Stomach (tissue), 8 donors: ENCODE measurements at regions not wholly inside any gene's neighbourhood (a gene's known extent, or its start where the extent isn't known, plus 50 kb on each side); places are given as distances from the start of the nearest gene placed in this dataset.

Experiments
- DNase-seq, 2 donors: peaks; one replicate each; pipeline versions ENCODE4 v3.0.0 to v3.0.0-alpha.2; 2013 to 2019
- H3K27ac ChIP-seq, 5 donors: fragments of 200-600 bp in 4 of 5; sonication (generic) in 4 of 5; one replicate each; pipeline ENCODE4 v1.5.1; 2013 to 2019; ENCODE audit warnings: mild to moderate bottlenecking in 1 of 5, moderate library complexity in 1 of 5
- H3K27me3 ChIP-seq, 3 donors: fragments of 200-600 bp; sonication (generic); one replicate each; pipeline ENCODE4 v1.5.1; 2017 to 2019; ENCODE audit warnings: mixed run types in 1 of 3
- H3K36me3 ChIP-seq, 4 donors: fragments of 200-600 bp; sonication (generic); 1 replicate in 3 of 4; 2 replicates in 1 of 4; pipeline ENCODE4 v1.5.1; 2016 to 2019
- H3K4me1 ChIP-seq, 4 donors: fragments of 200-600 bp; sonication (generic); one replicate each; pipeline ENCODE4 v1.5.1; 2016 to 2019
- H3K4me3 ChIP-seq, 4 donors: fragments of 200-600 bp; sonication (generic) in 3 of 4; one replicate each; pipeline ENCODE4 v1.5.1; 2016 to 2019; ENCODE audit warnings: mild to moderate bottlenecking in 1 of 4
- H3K9me3 ChIP-seq, 4 donors: fragments of 200-600 bp; sonication (generic); one replicate each; pipeline ENCODE4 v1.5.1; 2016 to 2019
- EP300 ChIP-seq: sonication (generic); formaldehyde crosslinking; IDR thresholded peaks from one replicate; pipeline ENCODE4 v1.6.1; 2017; ENCODE audit warnings: antibody characterized with exemption
- POLR2A ChIP-seq, 4 donors: fragments of 450-650 bp; IDR thresholded peaks; one replicate each; pipeline ENCODE4 v1.6.1; 2016; ENCODE audit warnings: antibody characterized with exemption in 4 of 4, control low read depth in 2 of 4, mild to moderate bottlenecking in 1 of 4, moderate library complexity in 1 of 4
- POLR2AphosphoS5 ChIP-seq, 3 donors: sonication (generic); formaldehyde crosslinking; IDR thresholded peaks; one replicate each; pipeline ENCODE4 v1.6.1; 2016; ENCODE audit warnings: antibody characterized with exemption in 3 of 3
- WGBS, 5 donors: extraction: QIAGEN DNeasy Blood & Tissue Kit in 3 of 5; methylation state at CpG; one replicate each; pipeline versions ENCODE4 v1.1.5 to v1.1.7; 2013 to 2018; 5-methylcytosine and 5-hydroxymethylcytosine counted together
- intact Hi-C: fragments of 100-400 bp; cut with DNase I; formaldehyde crosslinking; loops from one replicate; pipeline ENCODE4 v1.15.1; 2023; ENCODE audit warnings: low total_unique reads
- TF ChIP-seq, protein P1 (sequence below), 7 experiments: fragments of 450-650 bp in 4 of 7; fragments of 200-600 bp in 3 of 7; sonication (generic) in 3 of 7; IDR thresholded peaks; one replicate each; pipeline ENCODE4 v1.5.1; 2016 to 2019; ENCODE audit warnings: antibody characterized with exemption in 7 of 7, control low read depth in 2 of 7, mild to moderate bottlenecking in 1 of 7
- donor health status: healthy with polysubstance abuse.
- donor health status: Bipolar disorder and iron deficiency.
- donor health status: healthy.

DNA sequence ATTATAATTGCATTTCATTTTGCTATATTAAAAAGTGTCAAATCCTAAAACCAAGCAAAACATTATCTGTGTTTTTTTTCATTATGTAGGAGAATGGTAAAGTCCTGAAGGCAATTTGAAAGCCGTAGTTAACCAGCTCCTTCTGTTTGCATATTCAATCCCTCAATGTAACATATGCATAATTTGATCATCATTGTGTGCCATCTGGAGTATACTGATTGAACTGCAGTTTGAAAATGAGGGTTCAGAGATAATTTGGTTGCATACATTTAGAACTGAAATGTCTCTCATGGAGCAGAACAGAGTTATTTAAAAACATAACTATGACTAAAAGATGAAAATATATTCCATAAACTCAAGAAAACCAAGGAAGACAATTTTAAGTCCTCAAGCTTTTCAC is 518.6 kb downstream of the GBE1 start:
- DNase-seq = peak in 1 of 2 donors; percentile 33
- no peak overlapping the region for H3K4me3 ChIP-seq
- no peaks in the 10 kb centered on the region for H3K27me3 ChIP-seq
- TF ChIP-seq, protein P1, sequence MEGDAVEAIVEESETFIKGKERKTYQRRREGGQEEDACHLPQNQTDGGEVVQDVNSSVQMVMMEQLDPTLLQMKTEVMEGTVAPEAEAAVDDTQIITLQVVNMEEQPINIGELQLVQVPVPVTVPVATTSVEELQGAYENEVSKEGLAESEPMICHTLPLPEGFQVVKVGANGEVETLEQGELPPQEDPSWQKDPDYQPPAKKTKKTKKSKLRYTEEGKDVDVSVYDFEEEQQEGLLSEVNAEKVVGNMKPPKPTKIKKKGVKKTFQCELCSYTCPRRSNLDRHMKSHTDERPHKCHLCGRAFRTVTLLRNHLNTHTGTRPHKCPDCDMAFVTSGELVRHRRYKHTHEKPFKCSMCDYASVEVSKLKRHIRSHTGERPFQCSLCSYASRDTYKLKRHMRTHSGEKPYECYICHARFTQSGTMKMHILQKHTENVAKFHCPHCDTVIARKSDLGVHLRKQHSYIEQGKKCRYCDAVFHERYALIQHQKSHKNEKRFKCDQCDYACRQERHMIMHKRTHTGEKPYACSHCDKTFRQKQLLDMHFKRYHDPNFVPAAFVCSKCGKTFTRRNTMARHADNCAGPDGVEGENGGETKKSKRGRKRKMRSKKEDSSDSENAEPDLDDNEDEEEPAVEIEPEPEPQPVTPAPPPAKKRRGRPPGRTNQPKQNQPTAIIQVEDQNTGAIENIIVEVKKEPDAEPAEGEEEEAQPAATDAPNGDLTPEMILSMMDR (IDR thresholded peaks at IDR 0.05) = peak in 3 of 7 experiments; percentile 12 to 36 (median 34)
- TF ChIP-seq POLR2A (IDR thresholded peaks at IDR 0.05) = no peak
- H3K4me1 ChIP-seq = peaks cover 0 to 5% (median 0%) of the 10 kb centered on the region in 4 donors
- 19 to 26% (median 22%) methylated on average over 1 of the region's 1 CpG for WGBS, 5 donors
- H3K27ac ChIP-seq = no peak overlapping the region
- no peaks in the 10 kb centered on the region for H3K9me3 ChIP-seq
- no peaks in the 10 kb centered on the region for H3K36me3 ChIP-seq
- intact Hi-C loops = no loop called here

DNA sequence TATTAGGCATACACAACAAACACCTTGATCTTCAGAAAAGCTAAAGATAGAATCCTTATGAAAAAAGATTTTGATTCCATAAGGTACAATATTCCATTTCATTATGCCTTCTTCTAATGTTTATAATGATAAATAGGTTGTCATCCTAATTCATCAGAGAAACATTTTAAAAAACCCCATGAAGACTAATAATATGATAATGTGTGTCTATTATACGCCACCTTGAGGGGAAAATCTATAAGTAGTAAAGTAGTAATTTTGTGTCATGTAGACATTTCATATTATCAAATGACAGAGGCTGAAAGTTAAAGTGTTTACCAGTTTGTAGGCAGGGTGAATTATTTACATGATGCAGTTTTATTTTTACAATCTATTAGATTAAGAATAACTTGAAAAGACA is 524.3 kb downstream of the GBE1 start:
- H3K27me3 ChIP-seq = no peaks in the 10 kb centered on the region
- no peaks in the 10 kb centered on the region for H3K36me3 ChIP-seq
- H3K4me1 ChIP-seq = no peaks in the 10 kb centered on the region
- WGBS, 5 donors = 68 to 88% (median 85%) methylated on average over 1 of the region's 1 CpG
- no peak for TF ChIP-seq EP300
- no peak for DNase-seq
- H3K27ac ChIP-seq = no peak overlapping the region
- no peak overlapping the region for H3K4me3 ChIP-seq
- intact Hi-C loops = no loop called here
- H3K9me3 ChIP-seq = no peaks in the 10 kb centered on the region

DNA sequence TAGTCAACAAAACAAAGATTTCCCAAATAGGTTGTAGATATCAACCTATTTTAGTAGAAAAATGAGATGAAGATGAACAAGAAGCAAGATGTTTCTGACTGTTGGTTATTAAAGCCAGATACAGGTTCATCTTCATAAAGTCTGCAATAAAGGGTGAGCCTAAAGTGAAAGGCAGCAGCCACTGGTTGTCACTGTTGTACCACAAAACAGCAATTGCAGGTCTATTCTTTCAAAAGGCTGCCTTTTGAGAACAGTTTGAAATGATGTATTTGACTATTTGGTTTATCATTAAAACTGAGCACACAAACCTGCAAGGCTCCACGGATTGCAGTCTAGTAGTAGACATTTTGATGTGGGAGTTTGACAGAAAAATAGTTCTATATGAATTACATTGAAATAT is 543.4 kb downstream of the GBE1 start:
- Histone ChIP-seq H3K27ac (no peak overlapping the region), H3K9me3 (no peaks in the 10 kb centered on the region), H3K27me3 (no peaks in the 10 kb centered on the region), H3K4me3 (no peak overlapping the region), H3K4me1 (no peaks in the 10 kb centered on the region), H3K36me3 (no peaks in the 10 kb centered on the region)
- DNase-seq = peak in 1 of 2 donors; percentile 64
- no peak for TF ChIP-seq EP300
- TF ChIP-seq, protein P1 (IDR thresholded peaks at IDR 0.05) = peak in 3 of 7 experiments; percentile 9 to 22 (median 13)
- WGBS, 5 donors = 3 to 24% (median 9%) methylated on average over 1 of the region's 1 CpG
- intact Hi-C loops = no loop called here

DNA sequence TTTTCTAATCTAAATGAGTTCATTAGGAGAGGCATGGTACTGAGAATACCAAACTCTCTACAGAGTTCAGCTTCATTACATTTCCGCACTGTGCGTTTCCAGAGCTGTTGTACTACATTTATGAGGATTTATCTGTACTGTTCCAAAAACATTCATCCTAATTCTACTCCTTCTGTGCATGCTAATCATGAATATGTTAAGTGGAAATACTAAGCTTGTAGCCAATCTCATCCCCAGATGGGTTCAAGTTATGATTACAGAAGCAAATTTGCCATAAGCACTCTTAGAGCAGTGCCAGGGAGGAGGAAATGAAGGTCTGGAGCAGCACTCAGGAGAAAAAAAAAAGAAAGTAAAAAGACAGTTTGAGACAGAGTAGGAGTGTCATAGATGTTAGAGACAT is 544.3 kb downstream of the GBE1 start:
- Histone ChIP-seq H3K4me1 (no peaks in the 10 kb centered on the region), H3K27ac (no peak overlapping the region), H3K9me3 (no peaks in the 10 kb centered on the region), H3K36me3 (no peaks in the 10 kb centered on the region), H3K4me3 (no peak overlapping the region), H3K27me3 (no peaks in the 10 kb centered on the region)
- intact Hi-C loops = no loop called here
- 91 to 100% (median 95%) methylated on average over 2 of the region's 2 CpGs for WGBS, 5 donors
- no peak for TF ChIP-seq POLR2A (IDR thresholded peaks at IDR 0.05)
- TF ChIP-seq, protein P1 (IDR thresholded peaks at IDR 0.05) = no peak
- TF ChIP-seq EP300 = no peak
- no peak for TF ChIP-seq POLR2AphosphoS5 (IDR thresholded peaks at IDR 0.05)
- peak in 1 of 2 donors; percentile 4 for DNase-seq

DNA sequence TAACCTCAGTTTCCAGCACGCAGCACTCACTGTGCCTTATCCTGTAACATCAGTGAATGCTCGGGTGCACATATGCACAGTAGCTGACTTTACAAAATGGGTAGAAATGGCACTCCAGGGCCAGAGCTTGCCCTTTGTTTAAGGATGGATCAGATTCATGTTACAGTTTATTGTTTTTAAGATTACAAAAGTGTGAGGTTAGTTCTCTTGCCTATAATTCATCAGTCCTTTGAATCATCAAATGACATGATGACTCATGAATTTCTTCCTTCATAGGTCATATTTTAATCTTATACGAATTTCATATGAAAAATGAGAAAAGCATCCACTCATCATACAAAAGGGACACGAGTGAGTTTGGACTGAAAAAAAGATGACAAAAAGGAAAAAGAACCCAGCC is 545.3 kb downstream of the GBE1 start:
- intact Hi-C loops = no loop called here
- WGBS, 5 donors = 48 to 63% (median 53%) methylated on average over 4 of the region's 4 CpGs
- Histone ChIP-seq H3K27ac (no peak overlapping the region), H3K9me3 (no peaks in the 10 kb centered on the region), H3K36me3 (no peaks in the 10 kb centered on the region), H3K27me3 (no peaks in the 10 kb centered on the region), H3K4me3 (no peak overlapping the region), H3K4me1 (no peaks in the 10 kb centered on the region)
- TF ChIP-seq POLR2A (IDR thresholded peaks at IDR 0.05) = no peak
- TF ChIP-seq, protein P1 (IDR thresholded peaks at IDR 0.05) = no peak
- TF ChIP-seq EP300 = no peak
- no peak for TF ChIP-seq POLR2AphosphoS5 (IDR thresholded peaks at IDR 0.05)
- no peak for DNase-seq
